Spinal cord (tissue), 9 donors: ENCODE measurements at regions not wholly inside any gene's neighbourhood (a gene's known extent, or its start where the extent isn't known, plus 50 kb on each side); places are given as distances from the start of the nearest gene placed in this dataset.

Experiments used
- DNase-seq, 6 donors: peaks; one replicate each; pipeline versions ENCODE4 v3.0.0 to v3.0.0-alpha.2; 2013 to 2015; ENCODE audit warnings: low spot score in 6 of 6, low read depth in 4 of 6
- H3K27ac ChIP-seq: one replicate; pipeline ENCODE4 v1.5.1; 2013; ENCODE audit warnings: low read depth, low read length, control low read depth
- H3K27me3 ChIP-seq: one replicate; pipeline ENCODE4 v1.6.1; 2013; ENCODE audit warnings: low read length; ENCODE audit not compliant: control insufficient read depth, insufficient read depth
- H3K36me3 ChIP-seq: one replicate; pipeline ENCODE4 v1.6.1; 2013; ENCODE audit warnings: low read length; ENCODE audit not compliant: control insufficient read depth, insufficient read depth
- H3K4me1 ChIP-seq: one replicate; pipeline ENCODE4 v1.6.1; 2013; ENCODE audit warnings: low read length; ENCODE audit not compliant: control insufficient read depth, insufficient read depth
- H3K4me3 ChIP-seq: one replicate; pipeline ENCODE4 v1.5.1; 2013; ENCODE audit warnings: low read depth, low read length, control low read depth
- H3K9me3 ChIP-seq: one replicate; pipeline ENCODE4 v1.6.1; 2013; ENCODE audit warnings: low read length; ENCODE audit not compliant: control insufficient read depth, insufficient read depth
- WGBS: methylation state at CpG from one replicate; pipeline ENCODE4 v1.1.5; 2013; ENCODE audit warnings: missing lambda C conversion rate; ENCODE audit not compliant: insufficient coverage; 5-methylcytosine and 5-hydroxymethylcytosine counted together
- donor health status: healthy.

- H3K9me3 ChIP-seq = no peaks in the 10 kb centered on the region
- no peak overlapping the region for H3K27ac ChIP-seq
- no peak for DNase-seq
- H3K36me3 ChIP-seq = no peaks in the 10 kb centered on the region
- no peaks in the 10 kb centered on the region for H3K27me3 ChIP-seq
- H3K4me1 ChIP-seq = peaks cover 27% of the 10 kb centered on the region
- no CpG with 5 or more reads among the region's 1 CpG for WGBS
- no peak overlapping the region for H3K4me3 ChIP-seq
These were observed 210.6 kb upstream of the PHYHIPL start for GRCh38 chr10:58965855-58966254.

DNA sequence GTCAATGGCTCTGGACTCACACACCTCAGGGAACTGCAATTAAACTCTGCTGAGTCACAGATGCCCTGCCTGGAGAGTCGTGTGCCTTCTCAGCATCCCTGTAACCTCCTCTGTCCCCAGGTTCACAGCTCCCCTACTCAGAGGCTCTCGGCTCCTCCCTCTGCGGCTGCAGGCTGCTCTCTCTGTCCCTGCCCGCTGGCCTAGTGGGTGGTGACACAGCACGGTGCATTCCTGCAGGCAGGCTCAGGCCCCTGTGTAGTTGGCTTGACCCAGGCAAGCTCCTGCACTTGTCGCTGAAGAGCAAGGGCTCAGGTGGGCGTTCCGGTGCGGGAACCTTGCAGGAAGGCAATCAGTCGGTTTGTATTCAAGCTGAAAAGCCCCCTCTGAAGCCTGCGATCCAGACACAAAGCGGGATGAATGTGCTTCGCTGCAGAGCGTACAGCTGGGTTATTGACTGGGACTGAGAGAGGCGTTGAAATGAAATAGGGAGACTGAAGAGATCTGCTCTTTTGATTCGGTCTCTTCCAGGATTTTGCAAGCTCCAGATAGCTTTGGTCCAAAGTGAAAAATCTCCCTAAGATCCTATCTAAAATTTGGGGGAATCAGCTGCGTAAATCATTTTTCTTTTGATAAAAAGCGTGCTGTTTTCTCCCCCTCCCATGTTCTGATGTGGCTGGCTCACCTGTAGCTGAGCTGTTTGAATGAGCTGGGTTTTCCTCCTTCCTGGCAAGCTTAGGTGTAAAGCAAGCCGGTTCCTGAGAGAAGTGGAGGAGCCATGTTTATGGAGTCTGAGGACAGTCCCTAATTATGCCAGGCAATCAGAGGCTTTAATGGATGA lies 208.7 kb upstream of the PHYHIPL start:
- peak overlapping the region; percentile 36 for H3K27ac ChIP-seq
- H3K27me3 ChIP-seq = no peaks in the 10 kb centered on the region
- DNase-seq = peak in 2 of 6 donors; percentile 79 to 93
- no peaks in the 10 kb centered on the region for H3K36me3 ChIP-seq
- WGBS = 2% methylated on average over 16 of the region's 19 CpGs
- peak overlapping the region; percentile 16 for H3K4me3 ChIP-seq
- H3K9me3 ChIP-seq = no peaks in the 10 kb centered on the region
- H3K4me1 ChIP-seq = peaks cover 27% of the 10 kb centered on the region

DNA sequence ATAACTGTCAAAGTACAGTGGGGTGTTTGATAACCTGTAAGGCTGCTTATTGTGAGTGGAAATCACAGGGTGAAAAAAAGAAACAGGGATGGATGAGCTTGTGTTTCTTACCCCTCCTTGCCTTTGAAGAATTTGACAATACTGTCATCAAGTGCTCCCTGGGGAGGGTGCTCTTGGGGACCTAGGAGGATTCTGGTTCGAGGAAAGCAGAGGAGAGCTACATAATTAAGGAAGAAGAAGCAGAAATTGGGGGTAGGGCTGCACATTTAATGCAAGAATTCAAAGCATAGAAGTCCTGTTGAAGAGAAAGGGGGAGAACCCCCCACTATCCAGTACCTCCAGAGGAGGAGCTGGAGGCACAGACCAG lies 208.1 kb upstream of the PHYHIPL start:
- no peaks in the 10 kb centered on the region for H3K9me3 ChIP-seq
- WGBS = 0% methylated on average over 1 of the region's 1 CpG
- H3K27ac ChIP-seq = peak overlapping the region; percentile 36
- DNase-seq = no peak
- H3K4me3 ChIP-seq = no peak overlapping the region
- no peaks in the 10 kb centered on the region for H3K36me3 ChIP-seq
- peaks cover 27% of the 10 kb centered on the region for H3K4me1 ChIP-seq
- no peaks in the 10 kb centered on the region for H3K27me3 ChIP-seq

DNA sequence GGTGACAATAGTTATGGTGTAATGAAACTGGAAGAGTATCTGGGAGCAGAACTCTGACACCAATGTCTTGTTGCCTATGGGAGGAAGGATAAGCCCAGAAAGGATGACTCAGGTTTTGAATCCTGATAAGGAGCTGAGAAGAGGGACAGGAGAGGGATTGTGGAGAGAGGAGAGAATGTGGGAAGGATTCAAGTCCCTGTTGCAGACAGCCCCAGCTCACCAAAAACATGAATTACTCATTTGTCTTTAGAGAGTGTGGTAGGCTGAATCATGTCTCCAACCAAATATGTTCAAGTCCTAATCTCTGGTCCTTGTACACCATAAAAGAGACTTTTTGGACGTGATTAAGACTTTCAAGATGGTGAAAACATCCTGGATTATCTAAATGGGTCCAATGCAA lies 206.9 kb upstream of the PHYHIPL start:
- H3K36me3 ChIP-seq = no peaks in the 10 kb centered on the region
- peaks cover 19% of the 10 kb centered on the region for H3K4me1 ChIP-seq
- no peaks in the 10 kb centered on the region for H3K9me3 ChIP-seq
- no peak overlapping the region for H3K4me3 ChIP-seq
- DNase-seq = no peak
- H3K27me3 ChIP-seq = no peaks in the 10 kb centered on the region
- no peak overlapping the region for H3K27ac ChIP-seq
- WGBS = 100% methylated on average over 1 of the region's 1 CpG

GRCh38 chr10:58970160-58970915 lies 206.1 kb upstream of the PHYHIPL start:
- H3K4me1 ChIP-seq = peaks cover 19% of the 10 kb centered on the region
- no peaks in the 10 kb centered on the region for H3K27me3 ChIP-seq
- H3K9me3 ChIP-seq = no peaks in the 10 kb centered on the region
- no peak overlapping the region for H3K4me3 ChIP-seq
- no peak for DNase-seq
- WGBS = 92% methylated on average over 1 of the region's 2 CpGs
- no peak overlapping the region for H3K27ac ChIP-seq
- H3K36me3 ChIP-seq = no peaks in the 10 kb centered on the region

DNA sequence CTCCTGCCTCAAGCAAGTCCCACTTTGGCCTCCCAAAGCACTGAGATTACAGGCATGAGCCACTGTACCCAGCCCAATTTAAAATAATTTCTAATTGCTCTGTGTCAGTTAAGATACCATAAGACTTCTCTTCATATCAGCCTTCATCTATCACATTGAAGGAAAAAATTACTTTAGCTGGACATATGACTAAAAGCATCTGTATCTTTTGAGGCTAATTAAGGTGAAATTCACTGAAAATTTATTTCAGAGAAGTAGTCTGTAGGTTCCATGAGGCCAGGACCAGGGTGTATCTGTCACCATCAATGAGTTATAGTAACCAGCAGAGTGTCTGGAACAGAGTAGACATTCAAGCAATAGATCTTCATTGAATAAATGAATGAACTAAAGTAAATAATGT lies 205.2 kb upstream of the PHYHIPL start:
- no peak overlapping the region for H3K4me3 ChIP-seq
- DNase-seq = no peak
- H3K27me3 ChIP-seq = no peaks in the 10 kb centered on the region
- no peaks in the 10 kb centered on the region for H3K36me3 ChIP-seq
- peaks cover 19% of the 10 kb centered on the region for H3K4me1 ChIP-seq
- H3K27ac ChIP-seq = no peak overlapping the region
- no peaks in the 10 kb centered on the region for H3K9me3 ChIP-seq

GRCh38 chr10:58971796-58972491 lies 204.5 kb upstream of the PHYHIPL start:
- no peaks in the 10 kb centered on the region for H3K27me3 ChIP-seq
- H3K4me1 ChIP-seq = peaks cover 17% of the 10 kb centered on the region
- no peaks in the 10 kb centered on the region for H3K9me3 ChIP-seq
- no peak overlapping the region for H3K27ac ChIP-seq
- no peak for DNase-seq
- no peaks in the 10 kb centered on the region for H3K36me3 ChIP-seq
- no peak overlapping the region for H3K4me3 ChIP-seq
- no CpG with 5 or more reads among the region's 2 CpGs for WGBS

GRCh38 chr10:58972576-58973234 lies 203.7 kb upstream of the PHYHIPL start:
- no peaks in the 10 kb centered on the region for H3K27me3 ChIP-seq
- H3K9me3 ChIP-seq = no peaks in the 10 kb centered on the region
- H3K4me3 ChIP-seq = no peak overlapping the region
- DNase-seq = peak in 3 of 6 donors; percentile 44 to 92 (median 49)
- H3K27ac ChIP-seq = no peak overlapping the region
- peaks cover 13% of the 10 kb centered on the region for H3K4me1 ChIP-seq
- H3K36me3 ChIP-seq = no peaks in the 10 kb centered on the region
- no CpG with 5 or more reads among the region's 2 CpGs for WGBS

GRCh38 chr10:58973235-58973595 lies 203.2 kb upstream of the PHYHIPL start:
- no peak overlapping the region for H3K27ac ChIP-seq
- 93% methylated on average over 2 of the region's 2 CpGs for WGBS
- no peaks in the 10 kb centered on the region for H3K36me3 ChIP-seq
- H3K27me3 ChIP-seq = no peaks in the 10 kb centered on the region
- no peaks in the 10 kb centered on the region for H3K9me3 ChIP-seq
- H3K4me1 ChIP-seq = peaks cover 8% of the 10 kb centered on the region
- DNase-seq = no peak
- H3K4me3 ChIP-seq = no peak overlapping the region
